ENCODE measurements at regions not wholly inside any gene's neighbourhood (a gene's known extent, or its start where the extent isn't known, plus 50 kb on each side); places are given as distances from the start of the nearest gene placed in this dataset.

- DNase-seq = no peak
These were observed 86.1 kb upstream of the PBX1 start for GRCh38 chr1:164472841-164473240.

DNA sequence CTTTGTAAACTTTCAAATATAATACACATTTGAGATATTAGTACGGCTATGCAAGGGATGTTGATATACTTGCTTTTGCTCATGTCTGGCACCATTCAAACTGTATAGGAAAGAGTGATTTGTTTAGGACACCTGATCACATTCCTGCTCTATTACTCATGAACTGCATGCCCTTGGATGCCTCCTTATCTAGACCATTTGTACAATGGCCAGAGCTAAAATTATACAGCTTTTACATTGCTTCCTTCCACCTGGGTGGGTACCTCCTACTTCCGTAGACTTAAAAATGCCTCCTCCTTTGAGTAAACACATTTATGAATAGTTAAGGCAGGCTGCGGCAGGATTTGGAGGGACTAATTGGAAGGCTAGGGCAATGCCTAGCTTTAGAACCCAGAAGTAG, 85.4 kb upstream of the PBX1 start:
- no peak for DNase-seq

GRCh38 chr1:164475834-164476233, 83.2 kb upstream of the PBX1 start:
- DNase-seq = peak; percentile 63

GRCh38 chr1:164477343-164477742, 81.6 kb upstream of the PBX1 start:
- no peak for DNase-seq

- DNase-seq = no peak
These were observed 79.7 kb upstream of the PBX1 start for GRCh38 chr1:164479242-164479641.

DNA sequence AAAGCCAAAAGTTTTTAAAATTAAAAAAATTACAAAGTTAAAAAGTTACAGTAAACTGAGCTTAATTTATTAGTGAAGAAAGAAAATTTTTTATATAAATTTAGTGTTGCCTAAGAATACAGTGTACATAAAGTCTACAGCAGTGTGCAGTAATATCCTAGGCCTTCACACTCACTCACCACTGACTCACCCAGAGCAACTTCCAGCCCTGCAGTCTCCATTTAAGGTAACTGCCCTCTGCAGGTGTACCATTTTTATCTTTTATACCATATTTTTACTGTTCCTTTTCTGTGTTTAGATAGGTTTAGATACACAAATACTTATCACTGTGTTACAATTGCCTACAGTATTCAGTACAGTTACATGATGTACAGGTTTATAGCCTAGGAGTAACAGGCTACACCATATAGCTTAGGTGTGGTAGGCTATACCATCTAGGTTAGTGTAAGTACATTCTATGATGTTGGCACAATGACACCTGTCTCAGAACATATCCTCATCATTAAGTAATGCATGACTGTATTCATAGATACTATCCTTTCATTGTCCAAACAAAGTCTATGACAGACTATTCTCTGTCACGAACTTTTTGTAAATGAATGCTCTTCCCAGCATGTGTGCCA, 78.6 kb upstream of the PBX1 start:
- no peak for DNase-seq

DNA sequence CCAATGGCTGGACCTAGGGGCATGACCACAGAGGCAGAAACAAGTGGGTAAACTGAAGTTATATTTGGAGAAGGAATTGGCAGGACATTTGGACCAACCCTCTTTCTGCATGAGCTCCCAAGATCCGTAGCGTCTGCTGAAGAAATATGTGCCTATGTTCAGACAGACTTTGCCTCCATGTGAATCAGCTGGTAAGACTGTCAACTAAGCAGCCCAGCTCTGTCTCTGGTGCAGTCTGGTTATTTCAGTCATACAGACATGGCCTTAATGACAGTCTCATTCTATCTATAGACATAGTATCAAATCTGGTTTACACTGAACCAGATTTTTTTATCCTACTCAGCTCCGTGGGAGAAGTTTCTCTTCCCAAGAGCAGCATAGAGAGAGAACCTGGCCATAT, 63.1 kb upstream of the PBX1 start:
- no peak for DNase-seq

DNA sequence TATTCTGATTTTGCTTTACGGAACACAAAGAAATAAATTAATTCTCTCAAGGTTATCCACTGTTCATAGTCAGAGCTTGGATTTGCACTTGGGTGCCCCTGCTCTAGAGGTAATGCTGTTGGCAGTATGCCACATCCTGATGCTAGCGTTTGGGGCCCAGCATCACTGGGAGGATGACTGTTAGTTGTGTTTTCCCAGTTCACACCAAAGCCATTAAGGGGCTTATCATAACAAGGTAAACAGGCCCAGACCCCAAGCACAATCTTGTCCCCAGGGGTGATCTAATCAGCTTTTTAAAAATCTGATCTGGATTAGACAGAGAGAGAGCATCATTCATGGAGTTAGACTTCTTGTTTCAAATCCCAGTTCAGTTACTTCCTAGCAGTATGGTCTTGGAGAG, 60.2 kb upstream of the PBX1 start:
- DNase-seq = no peak

DNA sequence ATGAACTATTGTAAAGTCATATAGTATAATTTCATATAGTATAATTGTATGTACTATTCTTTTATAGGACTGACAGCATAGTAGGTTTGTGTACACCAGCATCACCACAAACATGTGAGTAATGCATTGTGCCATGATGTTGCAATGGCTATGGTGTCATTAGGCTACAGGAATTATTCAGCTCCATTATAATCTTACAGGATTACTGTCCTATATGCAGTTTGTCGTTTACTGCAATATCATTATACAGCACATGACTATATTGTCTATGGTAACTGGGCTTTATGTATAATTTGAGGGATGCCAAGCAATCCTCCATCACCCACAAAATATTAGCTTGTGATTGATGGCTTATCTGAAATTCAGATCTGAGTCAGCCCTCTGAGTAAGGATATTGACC, 54.2 kb upstream of the PBX1 start:
- no peak for DNase-seq

All from islet precursor cell (in vitro differentiated cells).